Mucosa of descending colon (tissue), 3 donors: ENCODE measurements at regions not wholly inside any gene's neighbourhood (a gene's known extent, or its start where the extent isn't known, plus 50 kb on each side); places are given as distances from the start of the nearest gene placed in this dataset.
"Not testable (repeated sequence)": the region's sequence is repeated elsewhere in the genome, so short reads cannot be mapped to it uniquely, and the experiment has no call there.

Experiments
- ATAC-seq: fragments of 200-7000 bp; cut with Tn5 transposase; one replicate; pipeline ENCODE4 v1.9.1; 2020; ENCODE audit warnings: mild to moderate bottlenecking, moderate library complexity
- DNase-seq, 3 donors: peaks; one replicate each; pipeline ENCODE4 v3.0.0-alpha.2; 2020
- H3K36me3 ChIP-seq: fragments of 200-600 bp; one replicate; pipeline ENCODE4 v1.8.0; 2021; ENCODE audit warnings: low read depth, mild to moderate bottlenecking
- H3K4me1 ChIP-seq: fragments of 200-600 bp; one replicate; pipeline ENCODE4 v1.8.0; 2021; ENCODE audit warnings: low read depth, mild to moderate bottlenecking
- H3K4me3 ChIP-seq: fragments of 200-600 bp; one replicate; pipeline ENCODE4 v1.8.0; 2021; ENCODE audit warnings: mild to moderate bottlenecking
- H3K9me3 ChIP-seq: fragments of 200-600 bp; one replicate; pipeline ENCODE4 v1.8.0; 2021; ENCODE audit warnings: mild to moderate bottlenecking
- intact Hi-C, 2 donors: fragments of 100-400 bp; cut with DNase I in 1 of 2; cut with micrococcal nuclease in 1 of 2; formaldehyde crosslinking; loops; one replicate each; pipeline versions ENCODE4 v1.11.0 to v1.11.1; 2022; cut with DNase I, micrococcal nuclease
- TF ChIP-seq, protein P1 (sequence below): fragments of 200-600 bp; IDR thresholded peaks from one replicate; pipeline ENCODE4 v1.8.0; 2022; ENCODE audit warnings: antibody characterized with exemption, mild to moderate bottlenecking
- donor health status: DM: no; HTN: no; CAD: no; lungs with moderate emphysema.
- donor health status: DM: no; HTN: no; CAD: no.
- donor health status: DM: no; HTN: yes; CAD: no.

GRCh38 chr1:105087506-105087905 is 1337.8 kb downstream of the AMY1C start:
- no peak for DNase-seq
- no peak for ATAC-seq
- TF ChIP-seq, protein P1, sequence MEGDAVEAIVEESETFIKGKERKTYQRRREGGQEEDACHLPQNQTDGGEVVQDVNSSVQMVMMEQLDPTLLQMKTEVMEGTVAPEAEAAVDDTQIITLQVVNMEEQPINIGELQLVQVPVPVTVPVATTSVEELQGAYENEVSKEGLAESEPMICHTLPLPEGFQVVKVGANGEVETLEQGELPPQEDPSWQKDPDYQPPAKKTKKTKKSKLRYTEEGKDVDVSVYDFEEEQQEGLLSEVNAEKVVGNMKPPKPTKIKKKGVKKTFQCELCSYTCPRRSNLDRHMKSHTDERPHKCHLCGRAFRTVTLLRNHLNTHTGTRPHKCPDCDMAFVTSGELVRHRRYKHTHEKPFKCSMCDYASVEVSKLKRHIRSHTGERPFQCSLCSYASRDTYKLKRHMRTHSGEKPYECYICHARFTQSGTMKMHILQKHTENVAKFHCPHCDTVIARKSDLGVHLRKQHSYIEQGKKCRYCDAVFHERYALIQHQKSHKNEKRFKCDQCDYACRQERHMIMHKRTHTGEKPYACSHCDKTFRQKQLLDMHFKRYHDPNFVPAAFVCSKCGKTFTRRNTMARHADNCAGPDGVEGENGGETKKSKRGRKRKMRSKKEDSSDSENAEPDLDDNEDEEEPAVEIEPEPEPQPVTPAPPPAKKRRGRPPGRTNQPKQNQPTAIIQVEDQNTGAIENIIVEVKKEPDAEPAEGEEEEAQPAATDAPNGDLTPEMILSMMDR = no peak
- Histone ChIP-seq H3K9me3 (no peaks in the 10 kb centered on the region), H3K36me3 (no peaks in the 10 kb centered on the region), H3K4me3 (no peak overlapping the region), H3K4me1 (no peaks in the 10 kb centered on the region)
- intact Hi-C loops = no loop called here

DNA sequence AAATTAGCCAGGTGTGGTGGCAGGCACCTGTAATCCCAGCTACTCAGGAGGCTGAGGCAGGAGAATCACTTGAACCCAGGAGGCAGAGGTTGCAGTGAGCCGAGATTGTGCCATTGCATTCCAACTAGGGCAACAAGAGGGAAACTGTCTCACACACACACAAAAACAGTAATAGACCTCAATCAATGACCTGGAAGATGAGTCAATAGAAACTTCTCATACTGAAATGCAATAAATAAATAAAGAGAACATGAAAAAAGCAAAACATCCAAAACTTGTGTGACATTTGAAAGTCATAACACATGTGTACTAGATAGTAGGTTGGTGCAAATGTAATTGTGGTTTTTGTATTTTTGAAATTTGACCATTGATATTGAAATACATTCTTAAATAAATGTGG is 1338.5 kb downstream of the AMY1C start:
- ATAC-seq (no peak), DNase-seq (no peak)
- H3K36me3 ChIP-seq = no peaks in the 10 kb centered on the region
- no peaks in the 10 kb centered on the region for H3K9me3 ChIP-seq
- intact Hi-C loops = no loop called here
- H3K4me1 ChIP-seq = no peaks in the 10 kb centered on the region
- H3K4me3 ChIP-seq = no peak overlapping the region
- TF ChIP-seq, protein P1 = no peak

DNA sequence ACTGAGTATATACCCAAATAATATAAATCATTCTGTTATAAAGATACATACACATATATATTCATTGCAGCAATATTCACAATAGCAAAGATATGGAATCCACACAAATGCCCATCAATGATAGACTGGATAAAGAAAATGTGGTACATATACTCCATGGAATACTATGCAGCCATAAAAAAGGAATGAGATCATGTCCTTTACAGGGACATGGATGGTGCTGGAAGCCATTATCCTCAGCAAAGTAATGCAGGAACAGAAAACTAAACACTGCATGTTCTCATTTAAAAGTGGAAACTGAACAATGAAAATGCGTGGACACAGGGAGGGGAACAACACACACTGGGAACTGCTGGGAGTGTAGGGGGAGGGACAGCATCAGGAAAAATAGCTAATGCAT is 1344.2 kb downstream of the AMY1C start:
- H3K36me3 ChIP-seq, H3K4me1 ChIP-seq, ATAC-seq, DNase-seq, intact Hi-C loops, H3K9me3 ChIP-seq, H3K4me3 ChIP-seq: not testable (repeated sequence)

- Histone ChIP-seq H3K4me1 (no peaks in the 10 kb centered on the region), H3K9me3 (no peaks in the 10 kb centered on the region), H3K4me3 (no peak overlapping the region), H3K36me3 (no peaks in the 10 kb centered on the region)
- TF ChIP-seq, protein P1 = no peak
- ATAC-seq (no peak), DNase-seq (no peak)
- intact Hi-C loops = no loop called here
These were observed 1350.4 kb downstream of the AMY1C start for GRCh38 chr1:105100102-105100501.

GRCh38 chr1:105101261-105101660 is 1351.6 kb downstream of the AMY1C start:
- Histone ChIP-seq H3K9me3 (no peaks in the 10 kb centered on the region), H3K36me3 (no peaks in the 10 kb centered on the region), H3K4me1 (no peaks in the 10 kb centered on the region), H3K4me3 (no peak overlapping the region)
- TF ChIP-seq, protein P1 = no peak
- DNase-seq (no peak), ATAC-seq (no peak)
- intact Hi-C loops = no loop called here

GRCh38 chr1:105102371-105102770 is 1352.7 kb downstream of the AMY1C start:
- no peak overlapping the region for H3K4me3 ChIP-seq
- DNase-seq = no peak
- H3K9me3 ChIP-seq = no peaks in the 10 kb centered on the region
- no peak for ATAC-seq
- no peaks in the 10 kb centered on the region for H3K36me3 ChIP-seq
- TF ChIP-seq, protein P1 = no peak
- no peaks in the 10 kb centered on the region for H3K4me1 ChIP-seq
- intact Hi-C loops = no loop called here
